SJSA1 (cell line): ENCODE measurements at regions not wholly inside any gene's neighbourhood (a gene's known extent, or its start where the extent isn't known, plus 50 kb on each side); places are given as distances from the start of the nearest gene placed in this dataset.
"Not testable (repeated sequence)": the region's sequence is repeated elsewhere in the genome, so short reads cannot be mapped to it uniquely, and the experiment has no call there.

ENCODE experiments used
- DNase-seq, 2 experiments: peaks; one replicate each; pipeline ENCODE4 v3.0.0-alpha.2; 2015 to 2020; ENCODE audit warnings: low spot score in 2 of 2, low read depth in 1 of 2
- H3K27ac ChIP-seq: fragments of 250-450 bp; sonication (Bioruptor Pico); 2 replicates; pipeline ENCODE4 v1.5.1; 2020; ENCODE audit warnings: mild to moderate bottlenecking, moderate library complexity
- H3K27me3 ChIP-seq: fragments of 250-450 bp; sonication (Bioruptor Pico); replicated peaks from 2 replicates; pipeline ENCODE4 v1.5.1; 2020; ENCODE audit warnings: mild to moderate bottlenecking, moderate library complexity
- H3K36me3 ChIP-seq: fragments of 250-450 bp; sonication (Bioruptor Pico); 2 replicates; pipeline ENCODE4 v1.5.1; 2020; ENCODE audit warnings: mild to moderate bottlenecking
- H3K4me1 ChIP-seq: fragments of 250-450 bp; sonication (Bioruptor Pico); replicated peaks from 2 replicates; pipeline ENCODE4 v1.6.1; 2021; ENCODE audit warnings: mild to moderate bottlenecking
- H3K4me3 ChIP-seq: fragments of 250-450 bp; sonication (Bioruptor Pico); 2 replicates; pipeline ENCODE4 v1.5.1; 2020; ENCODE audit warnings: mild to moderate bottlenecking
- H3K9me3 ChIP-seq: fragments of 250-450 bp; sonication (Bioruptor Pico); replicated peaks from 2 replicates; pipeline ENCODE4 v1.5.1; 2020; ENCODE audit warnings: mild to moderate bottlenecking

DNA sequence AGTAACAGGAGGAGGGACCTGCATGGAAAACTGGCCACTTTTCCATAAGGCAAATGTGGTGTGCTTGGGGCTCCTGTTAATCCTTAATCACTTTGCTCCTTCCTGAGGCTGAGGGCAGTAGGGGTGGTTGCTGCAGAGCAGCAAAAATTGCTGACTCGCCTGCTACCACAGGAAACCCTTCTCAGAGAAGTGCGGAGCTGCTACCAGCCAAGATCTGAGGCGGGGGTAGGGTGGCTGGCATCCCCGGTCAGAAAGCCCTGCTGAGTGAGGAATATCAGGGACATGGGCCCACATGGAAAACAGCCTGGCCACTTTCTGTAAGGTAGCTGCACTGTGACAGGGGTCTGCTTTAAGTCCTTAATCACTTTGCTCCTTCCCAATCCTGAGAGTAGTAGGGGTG, 192.4 kb upstream of the GHR start:
- no peak for DNase-seq
- Histone ChIP-seq H3K9me3 (no peaks in the 10 kb centered on the region), H3K27me3 (no peaks in the 10 kb centered on the region), H3K4me3 (no peak overlapping the region), H3K4me1 (no peaks in the 10 kb centered on the region), H3K36me3 (no peaks in the 10 kb centered on the region), H3K27ac (no peak overlapping the region)

- H3K27me3 ChIP-seq = no peaks in the 10 kb centered on the region
- no peak overlapping the region for H3K4me3 ChIP-seq
- no peaks in the 10 kb centered on the region for H3K9me3 ChIP-seq
- H3K4me1 ChIP-seq = no peaks in the 10 kb centered on the region
- H3K27ac ChIP-seq = no peak overlapping the region
- H3K36me3 ChIP-seq = no peaks in the 10 kb centered on the region
- DNase-seq = no peak
Measured at GRCh38 chr5:42235241-42235640, 188.0 kb upstream of the GHR start.

GRCh38 chr5:42235837-42236236, 187.4 kb upstream of the GHR start:
- Histone ChIP-seq H3K9me3 (no peaks in the 10 kb centered on the region), H3K36me3 (no peaks in the 10 kb centered on the region), H3K27ac (no peak overlapping the region), H3K4me1 (no peaks in the 10 kb centered on the region), H3K27me3 (no peaks in the 10 kb centered on the region), H3K4me3 (no peak overlapping the region)
- no peak for DNase-seq

DNA sequence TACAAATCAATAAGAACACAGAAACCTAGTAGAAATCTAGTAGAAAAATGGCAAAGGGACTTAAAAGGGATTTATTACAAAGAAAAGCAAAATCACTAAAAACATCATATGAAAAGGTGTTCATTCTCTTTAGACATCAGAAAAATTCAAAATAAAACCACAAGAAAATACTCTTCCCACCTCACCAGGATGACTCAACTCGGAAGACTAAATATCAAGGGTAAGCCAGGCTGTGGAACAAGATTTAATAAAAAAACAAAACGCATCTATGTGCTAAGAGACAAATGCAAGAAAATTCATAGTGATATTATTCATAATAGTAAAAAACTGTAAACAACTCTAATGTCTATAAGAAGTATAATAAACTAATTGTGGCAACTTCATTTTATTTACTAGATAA, 181.6 kb upstream of the GHR start:
- H3K36me3 ChIP-seq = no peaks in the 10 kb centered on the region
- H3K27me3 ChIP-seq = no peaks in the 10 kb centered on the region
- H3K27ac ChIP-seq = no peak overlapping the region
- no peak for DNase-seq
- no peaks in the 10 kb centered on the region for H3K9me3 ChIP-seq
- no peak overlapping the region for H3K4me3 ChIP-seq
- no peaks in the 10 kb centered on the region for H3K4me1 ChIP-seq

DNA sequence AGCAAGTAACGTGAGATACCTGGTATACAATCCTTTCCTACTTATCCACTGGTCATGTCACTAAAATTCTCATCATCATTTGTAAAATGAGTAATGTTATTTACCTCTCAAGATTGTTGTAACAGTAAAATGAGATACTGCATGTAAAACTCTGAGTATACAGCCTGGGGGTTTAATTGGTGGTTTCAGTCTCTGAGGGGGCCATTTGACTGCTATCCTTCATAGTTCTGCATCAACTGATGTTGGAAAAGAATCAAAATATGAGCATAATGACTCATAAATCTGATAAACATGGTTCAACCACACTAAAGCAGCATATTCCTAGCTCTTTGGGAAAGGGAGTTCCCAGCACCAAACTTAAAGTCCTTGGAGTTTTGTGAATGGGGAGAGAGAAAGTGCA, 181.0 kb upstream of the GHR start:
- DNase-seq = no peak
- H3K4me3 ChIP-seq = no peak overlapping the region
- H3K9me3 ChIP-seq = no peaks in the 10 kb centered on the region
- no peak overlapping the region for H3K27ac ChIP-seq
- H3K27me3 ChIP-seq = no peaks in the 10 kb centered on the region
- no peaks in the 10 kb centered on the region for H3K36me3 ChIP-seq
- H3K4me1 ChIP-seq = no peaks in the 10 kb centered on the region

- Histone ChIP-seq H3K27me3 (no peaks in the 10 kb centered on the region), H3K27ac (no peak overlapping the region), H3K36me3 (no peaks in the 10 kb centered on the region), H3K9me3 (no peaks in the 10 kb centered on the region), H3K4me1 (no peaks in the 10 kb centered on the region), H3K4me3 (no peak overlapping the region)
- DNase-seq = no peak
Measured at GRCh38 chr5:42242881-42243485, 180.3 kb upstream of the GHR start.

- no peaks in the 10 kb centered on the region for H3K36me3 ChIP-seq
- no peaks in the 10 kb centered on the region for H3K27me3 ChIP-seq
- DNase-seq = no peak
- H3K27ac ChIP-seq = no peak overlapping the region
- H3K4me3 ChIP-seq = no peak overlapping the region
- H3K9me3 ChIP-seq = no peaks in the 10 kb centered on the region
- no peaks in the 10 kb centered on the region for H3K4me1 ChIP-seq
Measured at GRCh38 chr5:42252306-42252705, 170.9 kb upstream of the GHR start.

GRCh38 chr5:42259914-42260313, 163.3 kb upstream of the GHR start:
- not testable (repeated sequence) for DNase-seq, H3K27me3 ChIP-seq, H3K4me3 ChIP-seq, H3K9me3 ChIP-seq, H3K4me1 ChIP-seq, H3K36me3 ChIP-seq, H3K27ac ChIP-seq

GRCh38 chr5:42267091-42267490, 156.1 kb upstream of the GHR start:
- no peak for DNase-seq
- Histone ChIP-seq H3K27me3 (no peaks in the 10 kb centered on the region), H3K36me3 (no peaks in the 10 kb centered on the region), H3K9me3 (no peaks in the 10 kb centered on the region), H3K4me1 (no peaks in the 10 kb centered on the region), H3K27ac (no peak overlapping the region), H3K4me3 (no peak overlapping the region)

- not testable (repeated sequence) for H3K27me3 ChIP-seq, H3K9me3 ChIP-seq, H3K36me3 ChIP-seq, H3K27ac ChIP-seq, H3K4me3 ChIP-seq, DNase-seq, H3K4me1 ChIP-seq
Measured at GRCh38 chr5:42268170-42268569, 155.1 kb upstream of the GHR start.

- no peaks in the 10 kb centered on the region for H3K27me3 ChIP-seq
- no peak overlapping the region for H3K4me3 ChIP-seq
- DNase-seq = no peak
- H3K9me3 ChIP-seq = no peaks in the 10 kb centered on the region
- H3K36me3 ChIP-seq = no peaks in the 10 kb centered on the region
- no peaks in the 10 kb centered on the region for H3K4me1 ChIP-seq
- H3K27ac ChIP-seq = no peak overlapping the region
Measured at GRCh38 chr5:42268630-42269029, 154.6 kb upstream of the GHR start.

- H3K27ac ChIP-seq = no peak overlapping the region
- H3K9me3 ChIP-seq = no peaks in the 10 kb centered on the region
- no peaks in the 10 kb centered on the region for H3K4me1 ChIP-seq
- no peak overlapping the region for H3K4me3 ChIP-seq
- H3K27me3 ChIP-seq = no peaks in the 10 kb centered on the region
- no peaks in the 10 kb centered on the region for H3K36me3 ChIP-seq
- no peak for DNase-seq
Measured at GRCh38 chr5:42270771-42271170, 152.5 kb upstream of the GHR start.

GRCh38 chr5:42274913-42275312, 148.3 kb upstream of the GHR start:
- no peaks in the 10 kb centered on the region for H3K9me3 ChIP-seq
- H3K36me3 ChIP-seq = no peaks in the 10 kb centered on the region
- no peak for DNase-seq

GRCh38 chr5:42277293-42277692, 145.9 kb upstream of the GHR start:
- H3K9me3 ChIP-seq = no peaks in the 10 kb centered on the region
- DNase-seq = no peak
- H3K4me1 ChIP-seq = no peaks in the 10 kb centered on the region
- H3K4me3 ChIP-seq = no peak overlapping the region
- no peak overlapping the region for H3K27ac ChIP-seq
- no peaks in the 10 kb centered on the region for H3K27me3 ChIP-seq
- H3K36me3 ChIP-seq = no peaks in the 10 kb centered on the region

More at GRCh38 chr5:42274913-42275312, 148.3 kb upstream of the GHR start:
- H3K27ac ChIP-seq = no peak overlapping the region
- H3K4me1 ChIP-seq = no peaks in the 10 kb centered on the region
- H3K4me3 ChIP-seq = no peak overlapping the region
- H3K27me3 ChIP-seq = no peaks in the 10 kb centered on the region

GRCh38 chr5:42284584-42284983, 138.7 kb upstream of the GHR start:
- Histone ChIP-seq H3K4me1 (no peaks in the 10 kb centered on the region), H3K9me3 (no peaks in the 10 kb centered on the region), H3K27ac (no peak overlapping the region), H3K27me3 (no peaks in the 10 kb centered on the region), H3K4me3 (no peak overlapping the region), H3K36me3 (no peaks in the 10 kb centered on the region)
- DNase-seq = no peak
